ENCODE measurements at regions not wholly inside any gene's neighbourhood (a gene's known extent, or its start where the extent isn't known, plus 50 kb on each side); places are given as distances from the start of the nearest gene placed in this dataset.

DNA sequence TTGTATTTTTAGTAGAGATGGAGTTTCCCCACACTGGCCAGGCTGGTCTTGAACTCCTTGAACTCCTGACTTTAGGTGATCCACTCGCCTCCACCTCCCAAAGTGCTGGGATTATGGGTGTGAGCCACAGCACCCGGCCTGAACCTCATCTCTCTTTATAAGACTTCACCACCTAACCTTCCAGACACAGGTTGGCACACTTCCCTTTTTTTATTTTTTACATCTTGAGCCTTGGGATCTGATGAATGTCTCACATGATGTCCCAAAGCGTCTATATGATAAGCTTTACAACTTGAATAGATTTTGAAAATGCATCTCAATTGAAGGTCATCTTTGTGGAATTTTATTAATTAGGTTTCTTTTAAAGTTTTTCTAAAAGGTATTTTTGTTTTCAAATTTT is 172.4 kb upstream of the IVNS1ABP start:
- TF ChIP-seq POLR2A (IDR thresholded peaks at IDR 0.05; ENCODE audit: low read depth, low read length) (no peak), POLR2AphosphoS5 (IDR thresholded peaks at IDR 0.05; ENCODE audit: low read depth, low read length) (no peak), TAF1 (IDR thresholded peaks at IDR 0.05; ENCODE audit: borderline replicate concordance, low read depth, low read length) (no peak)
